Sigmoid colon (tissue), 4 donors: ENCODE measurements at regions not wholly inside any gene's neighbourhood (a gene's known extent, or its start where the extent isn't known, plus 50 kb on each side); places are given as distances from the start of the nearest gene placed in this dataset.

Source experiments
- EP300 ChIP-seq, 4 donors: sonication (generic); formaldehyde crosslinking; IDR thresholded peaks; one replicate each; pipeline ENCODE4 v1.6.1; 2017; ENCODE audit warnings: antibody characterized with exemption in 4 of 4
- POLR2A ChIP-seq, 2 donors: fragments of 450-650 bp; IDR thresholded peaks; one replicate each; pipeline ENCODE4 v1.6.1; 2016; ENCODE audit warnings: antibody characterized with exemption in 2 of 2, mild to moderate bottlenecking in 2 of 2, moderate library complexity in 2 of 2
- POLR2AphosphoS5 ChIP-seq, 4 donors: sonication (generic); formaldehyde crosslinking; IDR thresholded peaks; one replicate each; pipeline ENCODE4 v1.6.1; 2017; ENCODE audit warnings: antibody characterized with exemption in 4 of 4
- TF ChIP-seq, protein P1 (sequence below), 4 experiments: fragments of 450-650 bp in 3 of 4; fragments of 200-600 bp in 1 of 4; IDR thresholded peaks; one replicate each; pipeline ENCODE4 v1.5.1; 2016 to 2019; ENCODE audit warnings: antibody characterized with exemption in 4 of 4, mild to moderate bottlenecking in 3 of 4, moderate library complexity in 2 of 4

DNA sequence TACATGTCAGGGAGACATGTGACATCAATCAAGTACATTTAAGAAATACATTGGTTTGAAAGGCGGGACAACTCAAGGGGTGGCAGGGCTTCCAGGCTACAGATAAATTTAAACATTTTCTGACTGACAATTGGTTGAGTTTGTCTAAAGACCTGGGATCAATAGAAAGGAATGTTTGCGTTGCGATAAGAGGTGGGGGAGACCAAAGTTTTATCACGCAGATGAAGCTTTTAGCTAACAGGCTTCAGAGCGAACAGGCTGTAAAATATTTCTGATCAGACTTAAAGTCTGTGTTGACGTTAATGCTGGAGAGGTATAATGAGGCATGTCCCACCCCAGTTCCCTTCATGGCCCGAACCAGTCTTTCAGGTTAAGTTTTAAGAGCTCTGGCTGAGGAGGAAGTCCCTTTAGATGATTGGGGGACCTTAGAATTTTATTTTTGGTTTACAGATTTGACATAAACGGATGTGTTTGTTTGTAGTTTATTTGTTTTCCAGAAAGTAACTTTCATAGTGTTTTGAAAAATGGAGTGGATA lies 346.7 kb upstream of the RASGEF1B start:
- TF ChIP-seq, protein P1, sequence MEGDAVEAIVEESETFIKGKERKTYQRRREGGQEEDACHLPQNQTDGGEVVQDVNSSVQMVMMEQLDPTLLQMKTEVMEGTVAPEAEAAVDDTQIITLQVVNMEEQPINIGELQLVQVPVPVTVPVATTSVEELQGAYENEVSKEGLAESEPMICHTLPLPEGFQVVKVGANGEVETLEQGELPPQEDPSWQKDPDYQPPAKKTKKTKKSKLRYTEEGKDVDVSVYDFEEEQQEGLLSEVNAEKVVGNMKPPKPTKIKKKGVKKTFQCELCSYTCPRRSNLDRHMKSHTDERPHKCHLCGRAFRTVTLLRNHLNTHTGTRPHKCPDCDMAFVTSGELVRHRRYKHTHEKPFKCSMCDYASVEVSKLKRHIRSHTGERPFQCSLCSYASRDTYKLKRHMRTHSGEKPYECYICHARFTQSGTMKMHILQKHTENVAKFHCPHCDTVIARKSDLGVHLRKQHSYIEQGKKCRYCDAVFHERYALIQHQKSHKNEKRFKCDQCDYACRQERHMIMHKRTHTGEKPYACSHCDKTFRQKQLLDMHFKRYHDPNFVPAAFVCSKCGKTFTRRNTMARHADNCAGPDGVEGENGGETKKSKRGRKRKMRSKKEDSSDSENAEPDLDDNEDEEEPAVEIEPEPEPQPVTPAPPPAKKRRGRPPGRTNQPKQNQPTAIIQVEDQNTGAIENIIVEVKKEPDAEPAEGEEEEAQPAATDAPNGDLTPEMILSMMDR (IDR thresholded peaks at IDR 0.05), result no peak
- TF ChIP-seq POLR2AphosphoS5 (IDR thresholded peaks at IDR 0.05), result no peak
- TF ChIP-seq EP300 (IDR thresholded peaks at IDR 0.05), result no peak
- no peak for TF ChIP-seq POLR2A (IDR thresholded peaks at IDR 0.05)
